ENCODE measurements at regions not wholly inside any gene's neighbourhood (a gene's known extent, or its start where the extent isn't known, plus 50 kb on each side); places are given as distances from the start of the nearest gene placed in this dataset.

DNA sequence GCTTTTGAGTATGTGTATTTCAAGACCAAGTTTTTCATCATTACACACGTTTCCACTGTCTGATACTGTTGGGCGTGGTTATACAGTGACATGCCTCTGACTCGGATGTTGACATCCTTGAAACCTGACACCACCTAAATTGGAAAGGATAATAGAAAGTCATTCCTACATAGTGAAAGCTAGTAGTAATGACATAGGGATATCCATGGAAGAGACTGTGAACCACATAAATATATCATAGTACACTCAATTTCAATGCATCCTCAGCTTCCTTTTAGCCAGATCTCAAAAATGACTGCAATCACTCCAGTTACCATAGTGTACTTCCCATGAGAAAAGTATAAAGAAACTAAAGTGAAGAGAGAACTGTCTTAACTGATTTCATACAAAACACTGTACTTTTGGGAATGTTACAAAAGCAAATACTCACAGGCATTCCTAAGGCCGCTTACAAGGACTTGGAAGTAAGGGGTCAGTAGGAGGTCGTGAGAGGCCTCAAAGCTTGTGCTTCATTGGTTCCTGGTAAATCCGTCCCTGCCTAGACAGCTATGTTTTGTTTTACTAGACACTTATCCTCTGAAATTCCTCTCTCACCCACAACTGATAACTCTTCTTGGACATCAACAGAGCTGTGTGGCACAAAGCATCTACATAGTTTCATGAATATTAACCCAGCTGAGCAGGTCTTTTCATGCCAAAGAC lies 71.8 kb upstream of the VWDE start:
- ATAC-seq, result no peak
- Histone ChIP-seq H3K4me1 (ENCODE audit: low read depth) (no peaks in the 10 kb centered on the region), H3K9me3 (no peaks in the 10 kb centered on the region), H3K4me3 (no peak overlapping the region), H3K36me3 (ENCODE audit: low read depth) (no peaks in the 10 kb centered on the region)
- DNase-seq, result no peak
- intact Hi-C loops (cut with DNase I, micrococcal nuclease), result no loop called here
- TF ChIP-seq, protein P1, sequence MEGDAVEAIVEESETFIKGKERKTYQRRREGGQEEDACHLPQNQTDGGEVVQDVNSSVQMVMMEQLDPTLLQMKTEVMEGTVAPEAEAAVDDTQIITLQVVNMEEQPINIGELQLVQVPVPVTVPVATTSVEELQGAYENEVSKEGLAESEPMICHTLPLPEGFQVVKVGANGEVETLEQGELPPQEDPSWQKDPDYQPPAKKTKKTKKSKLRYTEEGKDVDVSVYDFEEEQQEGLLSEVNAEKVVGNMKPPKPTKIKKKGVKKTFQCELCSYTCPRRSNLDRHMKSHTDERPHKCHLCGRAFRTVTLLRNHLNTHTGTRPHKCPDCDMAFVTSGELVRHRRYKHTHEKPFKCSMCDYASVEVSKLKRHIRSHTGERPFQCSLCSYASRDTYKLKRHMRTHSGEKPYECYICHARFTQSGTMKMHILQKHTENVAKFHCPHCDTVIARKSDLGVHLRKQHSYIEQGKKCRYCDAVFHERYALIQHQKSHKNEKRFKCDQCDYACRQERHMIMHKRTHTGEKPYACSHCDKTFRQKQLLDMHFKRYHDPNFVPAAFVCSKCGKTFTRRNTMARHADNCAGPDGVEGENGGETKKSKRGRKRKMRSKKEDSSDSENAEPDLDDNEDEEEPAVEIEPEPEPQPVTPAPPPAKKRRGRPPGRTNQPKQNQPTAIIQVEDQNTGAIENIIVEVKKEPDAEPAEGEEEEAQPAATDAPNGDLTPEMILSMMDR (IDR thresholded peaks at IDR 0.05), result no peak

GRCh38 chr7:12477620-12478019 lies 74.0 kb upstream of the VWDE start:
- Histone ChIP-seq H3K36me3 (ENCODE audit: low read depth) (no peaks in the 10 kb centered on the region), H3K9me3 (no peaks in the 10 kb centered on the region), H3K4me3 (no peak overlapping the region), H3K4me1 (ENCODE audit: low read depth) (no peaks in the 10 kb centered on the region)
- TF ChIP-seq, protein P1 (IDR thresholded peaks at IDR 0.05), result no peak
- intact Hi-C loops (cut with DNase I, micrococcal nuclease), result no loop called here
- DNase-seq (no peak), ATAC-seq (no peak)

- Histone ChIP-seq H3K4me3 (no peak overlapping the region), H3K9me3 (no peaks in the 10 kb centered on the region), H3K4me1 (ENCODE audit: low read depth) (no peaks in the 10 kb centered on the region), H3K36me3 (ENCODE audit: low read depth) (no peaks in the 10 kb centered on the region)
- DNase-seq, result no peak
- intact Hi-C loops (cut with DNase I, micrococcal nuclease), result no loop called here
- TF ChIP-seq, protein P1 (IDR thresholded peaks at IDR 0.05), result no peak
- no peak for ATAC-seq
Measured at GRCh38 chr7:12481722-12482121, 78.1 kb upstream of the VWDE start.

DNA sequence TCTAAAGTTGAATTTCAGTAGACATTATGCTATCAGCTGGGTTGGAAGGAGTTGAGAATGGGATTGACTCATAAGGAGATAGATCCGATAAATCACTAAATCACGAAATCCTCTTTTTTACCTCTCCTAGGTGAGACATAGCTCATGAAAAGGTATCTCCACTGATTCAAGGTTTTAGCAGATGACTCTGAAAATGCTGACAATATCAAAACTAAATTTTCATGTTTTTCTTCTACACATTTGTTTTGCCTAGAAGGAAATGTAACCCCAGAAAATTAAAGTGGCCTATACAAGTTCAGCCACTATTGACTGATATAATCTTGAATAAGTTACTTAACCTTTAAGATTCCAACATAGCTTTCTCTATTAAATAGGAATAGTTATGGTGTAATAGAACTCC lies 82.2 kb upstream of the VWDE start:
- ATAC-seq, result no peak
- intact Hi-C loops (cut with DNase I, micrococcal nuclease), result no loop called here
- TF ChIP-seq, protein P1 (IDR thresholded peaks at IDR 0.05), result no peak

DNA sequence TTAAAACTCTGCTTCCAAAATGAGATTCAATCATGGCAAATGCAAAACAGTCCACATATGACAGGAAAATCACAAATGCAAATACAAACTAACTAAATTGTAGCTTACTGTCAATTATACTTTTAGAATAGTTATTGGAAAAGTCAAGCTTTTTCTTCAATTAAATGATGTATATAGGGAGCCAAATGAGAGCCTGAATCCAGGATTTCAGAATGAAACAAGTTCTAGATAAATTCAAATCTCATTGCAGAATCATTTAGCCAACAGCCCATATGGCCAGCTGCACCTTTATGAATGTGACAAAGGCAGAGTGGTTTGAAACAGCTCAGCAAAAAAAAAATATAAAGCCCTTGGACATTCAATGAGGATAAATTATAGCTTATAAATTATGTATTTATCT lies 82.2 kb upstream of the SCIN start:
- DNase-seq (no peak), ATAC-seq (no peak)
- no peaks in the 10 kb centered on the region for H3K36me3 ChIP-seq (ENCODE audit: low read depth)
- TF ChIP-seq, protein P1 (IDR thresholded peaks at IDR 0.05), result no peak
- no peaks in the 10 kb centered on the region for H3K9me3 ChIP-seq
- H3K4me1 ChIP-seq (ENCODE audit: low read depth), result no peaks in the 10 kb centered on the region
- intact Hi-C loops (cut with DNase I, micrococcal nuclease), result no loop called here
- H3K4me3 ChIP-seq, result no peak overlapping the region

More for the DNA sequence above, 82.2 kb upstream of the VWDE start:
- H3K36me3 ChIP-seq (ENCODE audit: low read depth), result no peaks in the 10 kb centered on the region
- no peak overlapping the region for H3K4me3 ChIP-seq
- H3K4me1 ChIP-seq (ENCODE audit: low read depth), result no peaks in the 10 kb centered on the region
- no peak for DNase-seq
- H3K9me3 ChIP-seq, result no peaks in the 10 kb centered on the region
